ENCODE measurements at regions not wholly inside any gene's neighbourhood (a gene's known extent, or its start where the extent isn't known, plus 50 kb on each side); places are given as distances from the start of the nearest gene placed in this dataset.

DNA sequence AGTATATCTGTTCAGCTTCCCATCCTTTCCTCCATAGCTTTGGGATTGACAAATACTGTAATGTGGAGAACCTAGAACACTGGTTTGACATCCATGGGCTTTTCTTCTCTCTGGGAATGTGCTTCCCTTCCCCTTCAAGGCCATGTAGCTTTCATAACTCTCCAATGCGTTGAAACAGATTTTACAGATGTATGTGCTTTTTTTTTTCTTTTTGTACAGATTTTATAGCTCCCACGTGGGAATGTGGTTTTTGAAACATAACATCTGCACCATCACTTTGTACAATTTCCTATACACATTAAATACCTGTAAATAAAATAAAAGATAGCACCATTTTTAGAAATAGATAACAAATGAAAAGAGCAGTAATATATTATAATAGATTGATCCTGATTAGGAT is 138.5 kb upstream of the TMPRSS15 start:
- TF ChIP-seq, protein P1, sequence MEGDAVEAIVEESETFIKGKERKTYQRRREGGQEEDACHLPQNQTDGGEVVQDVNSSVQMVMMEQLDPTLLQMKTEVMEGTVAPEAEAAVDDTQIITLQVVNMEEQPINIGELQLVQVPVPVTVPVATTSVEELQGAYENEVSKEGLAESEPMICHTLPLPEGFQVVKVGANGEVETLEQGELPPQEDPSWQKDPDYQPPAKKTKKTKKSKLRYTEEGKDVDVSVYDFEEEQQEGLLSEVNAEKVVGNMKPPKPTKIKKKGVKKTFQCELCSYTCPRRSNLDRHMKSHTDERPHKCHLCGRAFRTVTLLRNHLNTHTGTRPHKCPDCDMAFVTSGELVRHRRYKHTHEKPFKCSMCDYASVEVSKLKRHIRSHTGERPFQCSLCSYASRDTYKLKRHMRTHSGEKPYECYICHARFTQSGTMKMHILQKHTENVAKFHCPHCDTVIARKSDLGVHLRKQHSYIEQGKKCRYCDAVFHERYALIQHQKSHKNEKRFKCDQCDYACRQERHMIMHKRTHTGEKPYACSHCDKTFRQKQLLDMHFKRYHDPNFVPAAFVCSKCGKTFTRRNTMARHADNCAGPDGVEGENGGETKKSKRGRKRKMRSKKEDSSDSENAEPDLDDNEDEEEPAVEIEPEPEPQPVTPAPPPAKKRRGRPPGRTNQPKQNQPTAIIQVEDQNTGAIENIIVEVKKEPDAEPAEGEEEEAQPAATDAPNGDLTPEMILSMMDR (conservative IDR thresholded peaks at IDR 0.05 in 1 of 2, IDR thresholded peaks at IDR 0.05 in 1 of 2; ENCODE audit: extremely low read depth in 1 of 2, insufficient read depth in 1 of 2, low read depth in 1 of 2, low read length in 2 of 2), result no peak
- no peak for TF ChIP-seq EZH2 (IDR thresholded peaks at IDR 0.05; ENCODE audit: borderline replicate concordance, low read length)

Data from mammary epithelial cell (primary cell).